Panc1 (cell line): ENCODE measurements at regions not wholly inside any gene's neighbourhood (a gene's known extent, or its start where the extent isn't known, plus 50 kb on each side); places are given as distances from the start of the nearest gene placed in this dataset.

Experiments
- ATAC-seq: fragments of 200-7000 bp; cut with Tn5 transposase; 2 replicates; pipeline ENCODE4 v1.9.1; 2020; ENCODE audit warnings: mild to moderate bottlenecking, moderate library complexity
- BruUV-seq: library from RNA; stranded (reverse); fragments of 400-500 nt; replicated peaks from 2 replicates; lab custom pipeline; 2021; lab: Mats Ljungman, UMichigan
- CTCF ChIA-PET: fragments of 300-600 bp; sonication (Branson Sonifier 250); formaldehyde crosslinking; loops from one replicate; lab custom pipeline; 2022; ENCODE audit warnings: antibody characterized with exemption; lab: Charles Lee
- POLR2A ChIA-PET: fragments of 300-600 bp; sonication (Branson Sonifier 250); formaldehyde crosslinking; loops from one replicate; lab custom pipeline; 2022; ENCODE audit warnings: antibody characterized with exemption; lab: Charles Lee
- DNase-seq: peaks from one replicate; pipeline ENCODE4 v3.0.0-alpha.2; 2010; ENCODE audit warnings: low read depth, low spot score
- H3K27ac ChIP-seq: 2 replicates; pipeline ENCODE4 v1.5.1; 2011; ENCODE audit warnings: mild to moderate bottlenecking, low read length, inconsistent platforms
- H3K27me3 ChIP-seq: fragments of 200-500 bp; sonication (Bioruptor generic); 2 replicates; pipeline ENCODE4 v1.6.0; 2014; ENCODE audit warnings: low read length, inconsistent platforms; ENCODE audit not compliant: control insufficient read depth, insufficient read depth
- H3K36me3 ChIP-seq: fragments of 200-500 bp; sonication (Bioruptor generic); 2 replicates; pipeline ENCODE4 v1.5.1; 2014; ENCODE audit warnings: inconsistent platforms, mild to moderate bottlenecking, low read length, moderate library complexity; ENCODE audit not compliant: control insufficient read depth, insufficient read depth
- H3K4me1 ChIP-seq: 2 replicates; pipeline ENCODE4 v1.5.1; 2011; ENCODE audit warnings: inconsistent platforms, mild to moderate bottlenecking, low read length, moderate library complexity; ENCODE audit not compliant: control insufficient read depth, insufficient read depth
- H3K4me3 ChIP-seq, 2 experiments: 2 replicates each; pipeline ENCODE4 v1.5.1; 2011 to 2012; ENCODE audit warnings: low read depth in 2 of 2, low read length in 2 of 2, mild to moderate bottlenecking in 2 of 2, inconsistent platforms in 1 of 2, moderate library complexity in 1 of 2
- H3K9me3 ChIP-seq: fragments of 200-500 bp; sonication (Bioruptor generic); 2 replicates; pipeline ENCODE4 v1.5.1; 2014; ENCODE audit warnings: low read depth, mild to moderate bottlenecking, inconsistent platforms, low read length, moderate library complexity; ENCODE audit not compliant: control insufficient read depth, insufficient read depth
- POLR2AphosphoS5 ChIP-seq: IDR thresholded peaks from 2 replicates; pipeline ENCODE4 v1.6.1; 2012; ENCODE audit warnings: mild to moderate bottlenecking, low read depth, low read length, moderate library complexity
- SIN3A ChIP-seq: IDR thresholded peaks from 2 replicates; pipeline ENCODE4 v1.6.1; 2012; ENCODE audit warnings: low read depth, mild to moderate bottlenecking, low read length, moderate library complexity, borderline replicate concordance; ENCODE audit not compliant: insufficient read depth
- TCF7L2 ChIP-seq: IDR thresholded peaks from 2 replicates; pipeline ENCODE4 v1.6.1; 2011; ENCODE audit warnings: mild to moderate bottlenecking, low read depth, low read length, inconsistent platforms
- in situ Hi-C: cut with HindIII; loops from 2 replicates; pipeline ENCODE4 v1.10.0; 2016; ENCODE audit warnings: low sequenced_read_pairs, low pct_unique_long_range_greater_than_20kb
- intact Hi-C: fragments of 100-400 bp; cut with micrococcal nuclease; formaldehyde crosslinking; loops from one replicate; pipeline ENCODE4 v1.10.0; 2022; ENCODE audit not compliant: unreplicated experiment
- TF ChIP-seq, protein P1 (sequence below), 2 experiments: IDR thresholded peaks; 2 replicates each; pipeline ENCODE4 v1.6.1; 2011 to 2012; ENCODE audit warnings: low read depth in 2 of 2, control low read depth in 1 of 2, low read length in 1 of 2, mild to moderate bottlenecking in 1 of 2, moderate library complexity in 1 of 2; ENCODE audit not compliant: insufficient read depth in 1 of 2
- TF ChIP-seq, protein P2 (sequence below): fragments of 450-650 bp; IDR thresholded peaks from 2 replicates; pipeline ENCODE4 v1.5.1; 2017; ENCODE audit warnings: mild to moderate bottlenecking

DNA sequence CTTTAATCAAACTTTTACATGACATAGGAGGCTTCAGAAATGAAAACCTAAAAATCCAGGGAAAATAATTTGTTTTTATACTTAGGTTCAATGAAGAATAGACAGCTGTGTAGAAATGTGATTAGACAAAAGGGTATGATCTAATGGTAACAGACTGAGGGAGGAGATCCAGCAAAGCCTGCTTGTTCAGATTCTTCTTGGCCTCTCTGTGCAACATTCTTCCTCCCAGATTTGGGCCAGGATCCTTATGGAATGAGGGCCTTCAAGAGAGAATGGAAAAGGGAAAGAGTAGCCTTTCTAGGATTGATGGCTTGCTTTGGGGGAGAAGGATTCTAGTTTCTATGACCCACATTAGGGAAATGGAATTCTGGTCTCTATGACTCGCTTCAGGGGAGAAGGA lies 94.5 kb upstream of the G2E3 start:
- no peaks in the 10 kb centered on the region for H3K27me3 ChIP-seq
- H3K27ac ChIP-seq = no peak overlapping the region
- no peak for DNase-seq
- TF ChIP-seq TCF7L2 = no peak
- TF ChIP-seq POLR2AphosphoS5 = no peak
- TF ChIP-seq, protein P1, sequence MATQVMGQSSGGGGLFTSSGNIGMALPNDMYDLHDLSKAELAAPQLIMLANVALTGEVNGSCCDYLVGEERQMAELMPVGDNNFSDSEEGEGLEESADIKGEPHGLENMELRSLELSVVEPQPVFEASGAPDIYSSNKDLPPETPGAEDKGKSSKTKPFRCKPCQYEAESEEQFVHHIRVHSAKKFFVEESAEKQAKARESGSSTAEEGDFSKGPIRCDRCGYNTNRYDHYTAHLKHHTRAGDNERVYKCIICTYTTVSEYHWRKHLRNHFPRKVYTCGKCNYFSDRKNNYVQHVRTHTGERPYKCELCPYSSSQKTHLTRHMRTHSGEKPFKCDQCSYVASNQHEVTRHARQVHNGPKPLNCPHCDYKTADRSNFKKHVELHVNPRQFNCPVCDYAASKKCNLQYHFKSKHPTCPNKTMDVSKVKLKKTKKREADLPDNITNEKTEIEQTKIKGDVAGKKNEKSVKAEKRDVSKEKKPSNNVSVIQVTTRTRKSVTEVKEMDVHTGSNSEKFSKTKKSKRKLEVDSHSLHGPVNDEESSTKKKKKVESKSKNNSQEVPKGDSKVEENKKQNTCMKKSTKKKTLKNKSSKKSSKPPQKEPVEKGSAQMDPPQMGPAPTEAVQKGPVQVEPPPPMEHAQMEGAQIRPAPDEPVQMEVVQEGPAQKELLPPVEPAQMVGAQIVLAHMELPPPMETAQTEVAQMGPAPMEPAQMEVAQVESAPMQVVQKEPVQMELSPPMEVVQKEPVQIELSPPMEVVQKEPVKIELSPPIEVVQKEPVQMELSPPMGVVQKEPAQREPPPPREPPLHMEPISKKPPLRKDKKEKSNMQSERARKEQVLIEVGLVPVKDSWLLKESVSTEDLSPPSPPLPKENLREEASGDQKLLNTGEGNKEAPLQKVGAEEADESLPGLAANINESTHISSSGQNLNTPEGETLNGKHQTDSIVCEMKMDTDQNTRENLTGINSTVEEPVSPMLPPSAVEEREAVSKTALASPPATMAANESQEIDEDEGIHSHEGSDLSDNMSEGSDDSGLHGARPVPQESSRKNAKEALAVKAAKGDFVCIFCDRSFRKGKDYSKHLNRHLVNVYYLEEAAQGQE (IDR thresholded peaks at IDR 0.05; ENCODE audit: insufficient read depth in 1 of 2, low read depth in 2 of 2, low read length in 1 of 2) = no peak
- TF ChIP-seq, protein P2, sequence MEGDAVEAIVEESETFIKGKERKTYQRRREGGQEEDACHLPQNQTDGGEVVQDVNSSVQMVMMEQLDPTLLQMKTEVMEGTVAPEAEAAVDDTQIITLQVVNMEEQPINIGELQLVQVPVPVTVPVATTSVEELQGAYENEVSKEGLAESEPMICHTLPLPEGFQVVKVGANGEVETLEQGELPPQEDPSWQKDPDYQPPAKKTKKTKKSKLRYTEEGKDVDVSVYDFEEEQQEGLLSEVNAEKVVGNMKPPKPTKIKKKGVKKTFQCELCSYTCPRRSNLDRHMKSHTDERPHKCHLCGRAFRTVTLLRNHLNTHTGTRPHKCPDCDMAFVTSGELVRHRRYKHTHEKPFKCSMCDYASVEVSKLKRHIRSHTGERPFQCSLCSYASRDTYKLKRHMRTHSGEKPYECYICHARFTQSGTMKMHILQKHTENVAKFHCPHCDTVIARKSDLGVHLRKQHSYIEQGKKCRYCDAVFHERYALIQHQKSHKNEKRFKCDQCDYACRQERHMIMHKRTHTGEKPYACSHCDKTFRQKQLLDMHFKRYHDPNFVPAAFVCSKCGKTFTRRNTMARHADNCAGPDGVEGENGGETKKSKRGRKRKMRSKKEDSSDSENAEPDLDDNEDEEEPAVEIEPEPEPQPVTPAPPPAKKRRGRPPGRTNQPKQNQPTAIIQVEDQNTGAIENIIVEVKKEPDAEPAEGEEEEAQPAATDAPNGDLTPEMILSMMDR = no peak
- TF ChIP-seq SIN3A = no peak
- no peaks in the 10 kb centered on the region for H3K9me3 ChIP-seq
- POLR2A ChIA-PET = no interaction called here
- ATAC-seq = no peak
- H3K4me3 ChIP-seq = no peak overlapping the region
- no TSS peak for BruUV-seq
- no peaks in the 10 kb centered on the region for H3K4me1 ChIP-seq
- CTCF ChIA-PET = no interaction called here
- intact Hi-C loops (no loop called here), in situ Hi-C loops (no loop called here)
- no peaks in the 10 kb centered on the region for H3K36me3 ChIP-seq

DNA sequence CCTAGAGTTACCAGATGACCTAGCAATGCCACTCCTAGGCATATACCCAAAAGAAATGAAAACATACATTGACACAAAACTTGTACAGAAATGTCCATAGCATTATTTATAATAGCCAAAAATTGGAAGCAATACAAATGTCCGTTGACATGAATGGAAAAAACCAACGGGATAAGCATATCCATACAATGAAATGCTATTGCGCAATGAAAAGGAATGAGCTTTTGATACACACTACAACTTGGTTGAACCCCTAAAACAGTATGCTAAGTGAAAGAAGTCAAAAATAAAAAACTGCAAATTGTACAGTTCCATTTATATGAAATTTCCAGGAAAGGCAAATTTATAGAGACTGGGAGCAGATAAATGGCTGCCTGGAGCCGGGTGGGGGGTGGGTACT lies 90.6 kb upstream of the G2E3 start:
- BruUV-seq = no TSS peak
- Histone ChIP-seq H3K4me3 (no peak overlapping the region), H3K9me3 (no peaks in the 10 kb centered on the region), H3K27me3 (no peaks in the 10 kb centered on the region), H3K36me3 (no peaks in the 10 kb centered on the region), H3K4me1 (no peaks in the 10 kb centered on the region), H3K27ac (no peak overlapping the region)
- in situ Hi-C loops = no loop called here
- intact Hi-C loops = no loop called here
- TF ChIP-seq, protein P2 = no peak
- TF ChIP-seq SIN3A (no peak), POLR2AphosphoS5 (no peak), TCF7L2 (no peak)
- TF ChIP-seq, protein P1 (IDR thresholded peaks at IDR 0.05; ENCODE audit: insufficient read depth in 1 of 2, low read depth in 2 of 2, low read length in 1 of 2) = no peak
- CTCF ChIA-PET = no interaction called here
- POLR2A ChIA-PET = no interaction called here
- ATAC-seq (no peak), DNase-seq (no peak)
